ENCODE measurements at regions not wholly inside any gene's neighbourhood (a gene's known extent, or its start where the extent isn't known, plus 50 kb on each side); places are given as distances from the start of the nearest gene placed in this dataset.

GRCh38 chr17:5730373-5730772, 146.1 kb upstream of the NLRP1 start:
- no peak for TF ChIP-seq CTCF (IDR thresholded peaks at IDR 0.05; ENCODE audit: low read depth, low read length)
- TF ChIP-seq POLR2A (IDR thresholded peaks at IDR 0.05; ENCODE audit: extremely low read depth, insufficient read length): no peak

Data from NB4 (cell line).